ENCODE measurements at regions not wholly inside any gene's neighbourhood (a gene's known extent, or its start where the extent isn't known, plus 50 kb on each side); places are given as distances from the start of the nearest gene placed in this dataset.

GRCh38 chr16:62391134-62391533 lies 354.9 kb upstream of the CDH8 start:
- H3K36me3 ChIP-seq (ENCODE audit: insufficient read depth, low read depth, low read length), result no peaks in the 10 kb centered on the region
- no peaks in the 10 kb centered on the region for H3K4me1 ChIP-seq (ENCODE audit: insufficient read depth, low read length)
- no peak overlapping the region for H3K4me3 ChIP-seq (ENCODE audit: low read length)
- no peaks in the 10 kb centered on the region for H3K27me3 ChIP-seq (ENCODE audit: insufficient read depth, low read length)
- no peak overlapping the region for H3K9ac ChIP-seq (ENCODE audit: low read depth, low read length)
- H3K9me3 ChIP-seq (ENCODE audit: insufficient read depth, low read depth, low read length), result no peaks in the 10 kb centered on the region
- no peak overlapping the region for H3K27ac ChIP-seq (ENCODE audit: low read length)

GRCh38 chr16:62390214-62390613 lies 354.0 kb upstream of the CDH8 start:
- Histone ChIP-seq H3K9me3 (ENCODE audit: insufficient read depth, low read depth, low read length) (no peaks in the 10 kb centered on the region), H3K27me3 (ENCODE audit: insufficient read depth, low read length) (no peaks in the 10 kb centered on the region), H3K27ac (ENCODE audit: low read length) (no peak overlapping the region), H3K9ac (ENCODE audit: low read depth, low read length) (no peak overlapping the region), H3K36me3 (ENCODE audit: insufficient read depth, low read depth, low read length) (no peaks in the 10 kb centered on the region), H3K4me3 (ENCODE audit: low read length) (no peak overlapping the region), H3K4me1 (ENCODE audit: insufficient read depth, low read length) (no peaks in the 10 kb centered on the region)

GRCh38 chr16:62386411-62386810 lies 350.2 kb upstream of the CDH8 start:
- Histone ChIP-seq H3K4me3 (ENCODE audit: low read length) (no peak overlapping the region), H3K9me3 (ENCODE audit: insufficient read depth, low read depth, low read length) (no peaks in the 10 kb centered on the region), H3K27me3 (ENCODE audit: insufficient read depth, low read length) (no peaks in the 10 kb centered on the region), H3K4me1 (ENCODE audit: insufficient read depth, low read length) (no peaks in the 10 kb centered on the region), H3K36me3 (ENCODE audit: insufficient read depth, low read depth, low read length) (no peaks in the 10 kb centered on the region), H3K27ac (ENCODE audit: low read length) (no peak overlapping the region), H3K9ac (ENCODE audit: low read depth, low read length) (no peak overlapping the region)

GRCh38 chr16:62383941-62384340 lies 347.7 kb upstream of the CDH8 start:
- Histone ChIP-seq H3K9ac (ENCODE audit: low read depth, low read length) (no peak overlapping the region), H3K4me1 (ENCODE audit: insufficient read depth, low read length) (no peaks in the 10 kb centered on the region), H3K27ac (ENCODE audit: low read length) (no peak overlapping the region), H3K4me3 (ENCODE audit: low read length) (no peak overlapping the region), H3K9me3 (ENCODE audit: insufficient read depth, low read depth, low read length) (no peaks in the 10 kb centered on the region), H3K36me3 (ENCODE audit: insufficient read depth, low read depth, low read length) (no peaks in the 10 kb centered on the region), H3K27me3 (ENCODE audit: insufficient read depth, low read length) (no peaks in the 10 kb centered on the region)

- H3K4me1 ChIP-seq (ENCODE audit: insufficient read depth, low read length), result peaks cover 8% of the 10 kb centered on the region; the same call in 1 of the 2 replicates
- no peak overlapping the region for H3K9ac ChIP-seq (ENCODE audit: low read depth, low read length)
- H3K9me3 ChIP-seq (ENCODE audit: insufficient read depth, low read depth, low read length), result no peaks in the 10 kb centered on the region
- H3K27me3 ChIP-seq (ENCODE audit: insufficient read depth, low read length), result no peaks in the 10 kb centered on the region
- H3K36me3 ChIP-seq (ENCODE audit: insufficient read depth, low read depth, low read length), result no peaks in the 10 kb centered on the region
- no peak overlapping the region for H3K27ac ChIP-seq (ENCODE audit: low read length)
- no peak overlapping the region for H3K4me3 ChIP-seq (ENCODE audit: low read length)
These were observed 334.2 kb upstream of the CDH8 start for GRCh38 chr16:62370445-62370844.

GRCh38 chr16:62363501-62363900 lies 327.3 kb upstream of the CDH8 start:
- no peaks in the 10 kb centered on the region for H3K9me3 ChIP-seq (ENCODE audit: insufficient read depth, low read depth, low read length)
- H3K4me1 ChIP-seq (ENCODE audit: insufficient read depth, low read length), result peaks cover 3% of the 10 kb centered on the region; the same call in 1 of the 2 replicates
- no peak overlapping the region for H3K9ac ChIP-seq (ENCODE audit: low read depth, low read length)
- no peak overlapping the region for H3K4me3 ChIP-seq (ENCODE audit: low read length)
- no peaks in the 10 kb centered on the region for H3K27me3 ChIP-seq (ENCODE audit: insufficient read depth, low read length)
- H3K27ac ChIP-seq (ENCODE audit: low read length), result no peak overlapping the region
- H3K36me3 ChIP-seq (ENCODE audit: insufficient read depth, low read depth, low read length), result no peaks in the 10 kb centered on the region

- Histone ChIP-seq H3K27ac (ENCODE audit: low read length) (no peak overlapping the region), H3K27me3 (ENCODE audit: insufficient read depth, low read length) (no peaks in the 10 kb centered on the region), H3K4me3 (ENCODE audit: low read length) (no peak overlapping the region), H3K4me1 (ENCODE audit: insufficient read depth, low read length) (no peaks in the 10 kb centered on the region), H3K9me3 (ENCODE audit: insufficient read depth, low read depth, low read length) (no peaks in the 10 kb centered on the region), H3K9ac (ENCODE audit: low read depth, low read length) (no peak overlapping the region), H3K36me3 (ENCODE audit: insufficient read depth, low read depth, low read length) (no peaks in the 10 kb centered on the region)
These were observed 317.1 kb upstream of the CDH8 start for GRCh38 chr16:62353355-62353754.

- Histone ChIP-seq H3K4me3 (ENCODE audit: low read length) (no peak overlapping the region), H3K9me3 (ENCODE audit: insufficient read depth, low read depth, low read length) (no peaks in the 10 kb centered on the region), H3K27me3 (ENCODE audit: insufficient read depth, low read length) (no peaks in the 10 kb centered on the region), H3K36me3 (ENCODE audit: insufficient read depth, low read depth, low read length) (no peaks in the 10 kb centered on the region), H3K9ac (ENCODE audit: low read depth, low read length) (no peak overlapping the region), H3K27ac (ENCODE audit: low read length) (no peak overlapping the region), H3K4me1 (ENCODE audit: insufficient read depth, low read length) (no peaks in the 10 kb centered on the region)
These were observed 306.0 kb upstream of the CDH8 start for GRCh38 chr16:62342216-62342615.

GRCh38 chr16:62335356-62335755 lies 299.1 kb upstream of the CDH8 start:
- H3K9ac ChIP-seq (ENCODE audit: low read depth, low read length), result no peak overlapping the region
- no peaks in the 10 kb centered on the region for H3K9me3 ChIP-seq (ENCODE audit: insufficient read depth, low read depth, low read length)
- H3K27ac ChIP-seq (ENCODE audit: low read length), result no peak overlapping the region
- H3K36me3 ChIP-seq (ENCODE audit: insufficient read depth, low read depth, low read length), result no peaks in the 10 kb centered on the region
- H3K4me3 ChIP-seq (ENCODE audit: low read length), result no peak overlapping the region
- no peaks in the 10 kb centered on the region for H3K4me1 ChIP-seq (ENCODE audit: insufficient read depth, low read length)
- H3K27me3 ChIP-seq (ENCODE audit: insufficient read depth, low read length), result no peaks in the 10 kb centered on the region

GRCh38 chr16:62321606-62322005 lies 285.4 kb upstream of the CDH8 start:
- no peak overlapping the region for H3K4me3 ChIP-seq (ENCODE audit: low read length)

GRCh38 chr16:62298600-62298999 lies 262.4 kb upstream of the CDH8 start:
- Histone ChIP-seq H3K9ac (ENCODE audit: low read depth, low read length) (no peak overlapping the region), H3K4me3 (ENCODE audit: low read length) (no peak overlapping the region), H3K36me3 (ENCODE audit: insufficient read depth, low read depth, low read length) (no peaks in the 10 kb centered on the region), H3K27me3 (ENCODE audit: insufficient read depth, low read length) (no peaks in the 10 kb centered on the region), H3K4me1 (ENCODE audit: insufficient read depth, low read length) (no peaks in the 10 kb centered on the region), H3K9me3 (ENCODE audit: insufficient read depth, low read depth, low read length) (no peaks in the 10 kb centered on the region), H3K27ac (ENCODE audit: low read length) (no peak overlapping the region)

More at GRCh38 chr16:62321606-62322005, 285.4 kb upstream of the CDH8 start:
- H3K36me3 ChIP-seq (ENCODE audit: insufficient read depth, low read depth, low read length), result no peaks in the 10 kb centered on the region
- H3K9me3 ChIP-seq (ENCODE audit: insufficient read depth, low read depth, low read length), result no peaks in the 10 kb centered on the region
- H3K27me3 ChIP-seq (ENCODE audit: insufficient read depth, low read length), result no peaks in the 10 kb centered on the region
- no peak overlapping the region for H3K27ac ChIP-seq (ENCODE audit: low read length)
- no peak overlapping the region for H3K9ac ChIP-seq (ENCODE audit: low read depth, low read length)
- no peaks in the 10 kb centered on the region for H3K4me1 ChIP-seq (ENCODE audit: insufficient read depth, low read length)

GRCh38 chr16:62294213-62294972 lies 258.2 kb upstream of the CDH8 start:
- Histone ChIP-seq H3K27me3 (ENCODE audit: insufficient read depth, low read length) (no peaks in the 10 kb centered on the region), H3K4me3 (ENCODE audit: low read length) (no peak overlapping the region), H3K36me3 (ENCODE audit: insufficient read depth, low read depth, low read length) (no peaks in the 10 kb centered on the region), H3K27ac (ENCODE audit: low read length) (no peak overlapping the region), H3K4me1 (ENCODE audit: insufficient read depth, low read length) (no peaks in the 10 kb centered on the region), H3K9me3 (ENCODE audit: insufficient read depth, low read depth, low read length) (no peaks in the 10 kb centered on the region), H3K9ac (ENCODE audit: low read depth, low read length) (no peak overlapping the region)

Measured in iPS-20b (cell line).